GM19351 (cell line): ENCODE measurements at regions not wholly inside any gene's neighbourhood (a gene's known extent, or its start where the extent isn't known, plus 50 kb on each side); places are given as distances from the start of the nearest gene placed in this dataset.

Experiments used
- ATAC-seq: cut with Tn5 transposase; IDR thresholded peaks from one replicate; pipeline ENCODE4 v1.9.1; 2021; ENCODE audit warnings: mild to moderate bottlenecking, moderate library complexity; ENCODE audit not compliant: unreplicated experiment

- ATAC-seq = no peak
Observed at GRCh38 chr9:121568343-121569265, 69.0 kb upstream of the GGTA1 start.

GRCh38 chr9:121569266-121569648 lies 69.6 kb upstream of the GGTA1 start:
- ATAC-seq = no peak

GRCh38 chr9:121572581-121572980 lies 72.9 kb upstream of the GGTA1 start:
- ATAC-seq = no peak

GRCh38 chr9:121573717-121574485 lies 74.3 kb upstream of the GGTA1 start:
- no peak for ATAC-seq

GRCh38 chr9:121574774-121575519 lies 75.3 kb upstream of the GGTA1 start:
- no peak for ATAC-seq

- no peak for ATAC-seq
Observed at GRCh38 chr9:121576281-121577075, 75.0 kb upstream of the DAB2IP start.

GRCh38 chr9:121577166-121577565 lies 74.3 kb upstream of the DAB2IP start:
- no peak for ATAC-seq

GRCh38 chr9:121577572-121577971 lies 73.9 kb upstream of the DAB2IP start:
- no peak for ATAC-seq

- no peak for ATAC-seq
Observed at GRCh38 chr9:121581786-121582600, 69.4 kb upstream of the DAB2IP start.

- ATAC-seq = no peak
Observed at GRCh38 chr9:121582641-121583040, 68.8 kb upstream of the DAB2IP start.

GRCh38 chr9:121584421-121584820 lies 67.0 kb upstream of the DAB2IP start:
- ATAC-seq = no peak

- no peak for ATAC-seq
Observed at GRCh38 chr9:121587863-121588262, 63.6 kb upstream of the DAB2IP start.

GRCh38 chr9:121589986-121590385 lies 61.4 kb upstream of the DAB2IP start:
- no peak for ATAC-seq

GRCh38 chr9:121592265-121592664 lies 59.2 kb upstream of the DAB2IP start:
- no peak for ATAC-seq

GRCh38 chr9:121593066-121593465 lies 58.4 kb upstream of the DAB2IP start:
- no peak for ATAC-seq

- ATAC-seq = no peak
Observed at GRCh38 chr9:121596515-121596914, 54.9 kb upstream of the DAB2IP start.

GRCh38 chr9:121597698-121598166 lies 53.7 kb upstream of the DAB2IP start:
- ATAC-seq = no peak

- ATAC-seq = no peak
Observed at GRCh38 chr9:121598167-121598964, 53.1 kb upstream of the DAB2IP start.
